ENCODE measurements at regions not wholly inside any gene's neighbourhood (a gene's known extent, or its start where the extent isn't known, plus 50 kb on each side); places are given as distances from the start of the nearest gene placed in this dataset.
"Not testable (repeated sequence)": the region's sequence is repeated elsewhere in the genome, so short reads cannot be mapped to it uniquely, and the experiment has no call there.

- no peak for DNase-seq
- H3K4me3 Mint-ChIP-seq = no peak overlapping the region
- intact Hi-C loops (cut with micrococcal nuclease) = no loop called here
- CTCF ChIA-PET = no interaction called here
- peaks cover 11% of the 10 kb centered on the region for H3K9me3 Mint-ChIP-seq
- H3K4me1 Mint-ChIP-seq (ENCODE audit: low read depth) = no peaks in the 10 kb centered on the region
- H3K36me3 Mint-ChIP-seq (ENCODE audit: low read depth) = no peaks in the 10 kb centered on the region
- H3K27ac Mint-ChIP-seq = no peak overlapping the region
- no peaks in the 10 kb centered on the region for H3K27me3 Mint-ChIP-seq (ENCODE audit: low read depth)
Observed at GRCh38 chr12:60594035-60594711, 998.3 kb downstream of the SLC16A7 start.

GRCh38 chr12:60602601-60603000, 1006.8 kb downstream of the SLC16A7 start:
- Mint-ChIP-seq H3K9me3 (peaks cover 4% of the 10 kb centered on the region), H3K4me1 (ENCODE audit: low read depth) (no peaks in the 10 kb centered on the region), H3K4me3 (no peak overlapping the region), H3K36me3 (ENCODE audit: low read depth) (no peaks in the 10 kb centered on the region), H3K27ac (no peak overlapping the region), H3K27me3 (ENCODE audit: low read depth) (no peaks in the 10 kb centered on the region)
- DNase-seq = no peak
- intact Hi-C loops (cut with micrococcal nuclease) = no loop called here
- CTCF ChIA-PET = no interaction called here

DNA sequence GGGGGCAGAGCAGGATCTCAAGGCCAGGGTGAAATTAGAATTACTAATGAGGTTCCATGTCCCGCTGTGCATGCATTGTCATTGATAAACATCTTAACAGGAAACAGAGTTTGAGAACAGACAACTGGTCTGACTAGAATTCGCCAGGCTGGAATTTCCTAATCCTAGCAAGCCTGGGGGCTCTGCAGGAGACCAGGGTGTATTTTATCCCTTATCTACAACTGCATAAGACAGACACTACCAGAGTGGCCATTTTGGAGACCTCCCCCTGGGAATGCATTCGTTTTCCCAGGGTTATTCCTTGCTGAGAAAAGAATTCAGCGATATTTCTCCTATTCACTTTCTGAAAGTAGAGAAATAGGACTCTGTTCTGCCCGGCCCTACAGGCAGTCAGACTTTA, 1007.6 kb downstream of the SLC16A7 start:
- DNase-seq; H3K27me3 Mint-ChIP-seq (ENCODE audit: low read depth); intact Hi-C loops (cut with micrococcal nuclease); H3K9me3 Mint-ChIP-seq; H3K36me3 Mint-ChIP-seq (ENCODE audit: low read depth); H3K4me3 Mint-ChIP-seq; CTCF ChIA-PET; H3K27ac Mint-ChIP-seq; H3K4me1 Mint-ChIP-seq (ENCODE audit: low read depth): not testable (repeated sequence)

DNA sequence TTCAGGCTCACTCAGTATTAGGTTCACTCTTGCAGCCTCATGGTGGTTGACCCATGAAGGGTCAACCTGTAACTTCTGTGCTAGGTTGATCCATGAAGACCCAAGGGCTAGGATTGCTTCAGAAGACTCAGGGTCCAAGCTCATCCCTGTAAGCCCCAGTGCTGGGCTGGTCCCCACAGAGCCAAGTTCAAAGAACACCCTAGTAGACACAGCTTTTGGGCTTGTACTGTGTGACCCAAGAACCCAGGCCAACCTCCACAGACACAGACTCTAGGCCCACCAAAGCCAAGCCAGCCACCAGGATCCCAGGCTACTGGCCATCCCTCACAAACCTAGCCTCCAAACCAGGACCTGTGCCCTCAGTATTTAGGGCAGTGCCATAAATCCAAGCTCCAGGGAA, 1020.6 kb downstream of the SLC16A7 start:
- CTCF ChIA-PET = no interaction called here
- intact Hi-C loops (cut with micrococcal nuclease) = no loop called here
- Mint-ChIP-seq H3K27ac (no peak overlapping the region), H3K4me3 (no peak overlapping the region), H3K4me1 (ENCODE audit: low read depth) (no peaks in the 10 kb centered on the region), H3K9me3 (no peaks in the 10 kb centered on the region), H3K27me3 (ENCODE audit: low read depth) (no peaks in the 10 kb centered on the region), H3K36me3 (ENCODE audit: low read depth) (no peaks in the 10 kb centered on the region)
- no peak for DNase-seq

- no peak overlapping the region for H3K4me3 Mint-ChIP-seq
- no peaks in the 10 kb centered on the region for H3K27me3 Mint-ChIP-seq (ENCODE audit: low read depth)
- CTCF ChIA-PET = no interaction called here
- no peak overlapping the region for H3K27ac Mint-ChIP-seq
- no peaks in the 10 kb centered on the region for H3K36me3 Mint-ChIP-seq (ENCODE audit: low read depth)
- no peak for DNase-seq
- no peaks in the 10 kb centered on the region for H3K4me1 Mint-ChIP-seq (ENCODE audit: low read depth)
- intact Hi-C loops (cut with micrococcal nuclease) = no loop called here
- H3K9me3 Mint-ChIP-seq = no peaks in the 10 kb centered on the region
Observed at GRCh38 chr12:60630796-60631195, 1035.0 kb downstream of the SLC16A7 start.

GRCh38 chr12:60644076-60644475, 1048.2 kb downstream of the SLC16A7 start:
- no peak for DNase-seq
- no peak overlapping the region for H3K4me3 Mint-ChIP-seq
- no peaks in the 10 kb centered on the region for H3K36me3 Mint-ChIP-seq (ENCODE audit: low read depth)
- no peak overlapping the region for H3K27ac Mint-ChIP-seq
- CTCF ChIA-PET = no interaction called here
- intact Hi-C loops (cut with micrococcal nuclease) = no loop called here
- no peaks in the 10 kb centered on the region for H3K27me3 Mint-ChIP-seq (ENCODE audit: low read depth)
- peaks cover 13% of the 10 kb centered on the region for H3K9me3 Mint-ChIP-seq
- H3K4me1 Mint-ChIP-seq (ENCODE audit: low read depth) = no peaks in the 10 kb centered on the region

- H3K4me3 Mint-ChIP-seq = no peak overlapping the region
- peaks cover 5% of the 10 kb centered on the region for H3K9me3 Mint-ChIP-seq
- no peaks in the 10 kb centered on the region for H3K4me1 Mint-ChIP-seq (ENCODE audit: low read depth)
- CTCF ChIA-PET = no interaction called here
- no peak overlapping the region for H3K27ac Mint-ChIP-seq
- no peak for DNase-seq
- H3K36me3 Mint-ChIP-seq (ENCODE audit: low read depth) = no peaks in the 10 kb centered on the region
- H3K27me3 Mint-ChIP-seq (ENCODE audit: low read depth) = no peaks in the 10 kb centered on the region
- intact Hi-C loops (cut with micrococcal nuclease) = no loop called here
Observed at GRCh38 chr12:60666895-60667294, 1071.1 kb downstream of the SLC16A7 start.

- CTCF ChIA-PET = no interaction called here
- DNase-seq = no peak
- H3K9me3 Mint-ChIP-seq = peaks cover 5% of the 10 kb centered on the region
- no peaks in the 10 kb centered on the region for H3K36me3 Mint-ChIP-seq (ENCODE audit: low read depth)
- intact Hi-C loops (cut with micrococcal nuclease) = no loop called here
- no peaks in the 10 kb centered on the region for H3K27me3 Mint-ChIP-seq (ENCODE audit: low read depth)
- H3K27ac Mint-ChIP-seq = no peak overlapping the region
- H3K4me3 Mint-ChIP-seq = no peak overlapping the region
- H3K4me1 Mint-ChIP-seq (ENCODE audit: low read depth) = no peaks in the 10 kb centered on the region
Observed at GRCh38 chr12:60672949-60673348, 1077.1 kb downstream of the SLC16A7 start.

GRCh38 chr12:60684988-60685655, 1089.3 kb downstream of the SLC16A7 start:
- peaks cover 2% of the 10 kb centered on the region for H3K9me3 Mint-ChIP-seq
- no peaks in the 10 kb centered on the region for H3K27me3 Mint-ChIP-seq (ENCODE audit: low read depth)
- H3K4me1 Mint-ChIP-seq (ENCODE audit: low read depth) = no peaks in the 10 kb centered on the region
- intact Hi-C loops (cut with micrococcal nuclease) = loop anchor here (1.0 to 10.0 kb wide), 2 partner anchors 1440 to 1507 kb away; a partner anchor contains a TSS
- no peak overlapping the region for H3K4me3 Mint-ChIP-seq
- CTCF ChIA-PET = interaction anchor here (0.6 kb wide), 1 partner anchor 10 kb away, joined by 3 read pairs; no protein-coding TSS in a partner anchor
- no peak overlapping the region for H3K27ac Mint-ChIP-seq
- DNase-seq = no peak
- H3K36me3 Mint-ChIP-seq (ENCODE audit: low read depth) = no peaks in the 10 kb centered on the region

GRCh38 chr12:60689137-60689536, 1093.3 kb downstream of the SLC16A7 start:
- no peaks in the 10 kb centered on the region for H3K36me3 Mint-ChIP-seq (ENCODE audit: low read depth)
- peaks cover 5% of the 10 kb centered on the region for H3K9me3 Mint-ChIP-seq
- H3K27me3 Mint-ChIP-seq (ENCODE audit: low read depth) = no peaks in the 10 kb centered on the region
- intact Hi-C loops (cut with micrococcal nuclease) = loop anchor here (10.0 kb wide), 1 partner anchor 1436 kb away; no protein-coding TSS in a partner anchor
- H3K4me1 Mint-ChIP-seq (ENCODE audit: low read depth) = no peaks in the 10 kb centered on the region
- no peak overlapping the region for H3K4me3 Mint-ChIP-seq
- no peak for DNase-seq
- CTCF ChIA-PET = no interaction called here
- no peak overlapping the region for H3K27ac Mint-ChIP-seq

DNA sequence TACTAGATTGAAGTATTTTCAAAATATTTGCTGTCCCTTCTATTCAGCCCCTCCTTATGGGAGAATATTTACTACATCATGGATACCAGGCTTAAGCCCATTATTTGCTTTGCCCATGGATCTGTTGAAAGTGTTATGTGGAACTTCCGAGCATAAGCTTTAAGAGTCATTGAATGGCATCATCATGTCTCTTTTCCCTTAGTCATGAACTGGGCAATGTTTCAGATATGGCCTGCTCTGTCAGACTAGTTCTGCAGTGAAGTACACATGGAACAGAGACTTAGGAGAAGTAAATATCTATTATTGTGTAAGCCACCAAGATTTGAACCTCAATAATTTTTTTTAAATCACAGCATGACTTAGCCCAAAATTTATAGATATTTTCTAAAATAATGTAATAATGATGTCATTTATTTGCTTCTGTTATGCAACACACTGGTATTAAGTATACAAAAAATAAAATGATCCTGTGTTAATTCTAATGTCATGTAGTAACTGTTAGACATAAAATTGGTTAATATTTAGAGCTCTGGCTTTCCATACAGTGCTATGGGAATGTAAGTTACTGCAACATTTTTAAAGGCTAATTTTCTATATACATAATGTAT, 1097.3 kb downstream of the SLC16A7 start:
- no peaks in the 10 kb centered on the region for H3K4me1 Mint-ChIP-seq (ENCODE audit: low read depth)
- DNase-seq = no peak
- CTCF ChIA-PET = no interaction called here

GRCh38 chr12:60704171-60704914, 1108.5 kb downstream of the SLC16A7 start:
- Mint-ChIP-seq H3K4me1 (ENCODE audit: low read depth) (no peaks in the 10 kb centered on the region), H3K27ac (no peak overlapping the region), H3K36me3 (ENCODE audit: low read depth) (no peaks in the 10 kb centered on the region), H3K4me3 (no peak overlapping the region), H3K9me3 (peaks cover 7% of the 10 kb centered on the region), H3K27me3 (ENCODE audit: low read depth) (no peaks in the 10 kb centered on the region)
- intact Hi-C loops (cut with micrococcal nuclease) = no loop called here
- DNase-seq = no peak
- CTCF ChIA-PET = no interaction called here

More for the DNA sequence above, 1097.3 kb downstream of the SLC16A7 start:
- Mint-ChIP-seq H3K27me3 (ENCODE audit: low read depth) (no peaks in the 10 kb centered on the region), H3K36me3 (ENCODE audit: low read depth) (no peaks in the 10 kb centered on the region), H3K4me3 (no peak overlapping the region), H3K27ac (no peak overlapping the region), H3K9me3 (peaks cover 5% of the 10 kb centered on the region)
- intact Hi-C loops (cut with micrococcal nuclease) = no loop called here
